ENCODE measurements at regions not wholly inside any gene's neighbourhood (a gene's known extent, or its start where the extent isn't known, plus 50 kb on each side); places are given as distances from the start of the nearest gene placed in this dataset.

GRCh38 chr6:22106961-22107360, 189.9 kb downstream of the PRL start:
- Histone ChIP-seq H2AFZ (ENCODE audit: low read length) (no peak overlapping the region), H3K36me3 (ENCODE audit: insufficient read depth, low read length) (no peaks in the 10 kb centered on the region; the same call in 1 of the 2 replicates), H3K27ac (ENCODE audit: low read depth, low read length, poor library complexity, severe bottlenecking) (no peak overlapping the region), H3K4me3 (ENCODE audit: low read depth, low read length, poor library complexity, severe bottlenecking) (no peak overlapping the region), H3K4me2 (ENCODE audit: low read length) (no peak overlapping the region), H3F3A (ENCODE audit: insufficient read depth, low read length) (no peaks in the 10 kb centered on the region), H3K9me3 (ENCODE audit: low read length) (no peaks in the 10 kb centered on the region), H3K4me1 (ENCODE audit: insufficient read depth, low read length, severe bottlenecking) (peaks cover 12% of the 10 kb centered on the region), H3K27me3 (ENCODE audit: insufficient read depth, low read length) (no peaks in the 10 kb centered on the region), H4K20me1 (ENCODE audit: insufficient read depth, low read length) (no peaks in the 10 kb centered on the region), H3K9me2 (ENCODE audit: low read depth, low read length) (no peaks in the 10 kb centered on the region), H3K79me2 (ENCODE audit: insufficient read depth, low read length) (no peaks in the 10 kb centered on the region), H3K9ac (ENCODE audit: low read length) (no peak overlapping the region)
- TF ChIP-seq EZH2 (IDR thresholded peaks at IDR 0.05; ENCODE audit: borderline replicate concordance, low read length) = no peak
- TF ChIP-seq CTCF (IDR thresholded peaks at IDR 0.05; ENCODE audit: low read length) = no peak

- no peak for TF ChIP-seq EZH2 (IDR thresholded peaks at IDR 0.05; ENCODE audit: borderline replicate concordance, low read length)
- Histone ChIP-seq H3K9me2 (ENCODE audit: low read depth, low read length) (no peaks in the 10 kb centered on the region), H4K20me1 (ENCODE audit: insufficient read depth, low read length) (no peaks in the 10 kb centered on the region), H3K9me3 (ENCODE audit: low read length) (no peaks in the 10 kb centered on the region), H3K9ac (ENCODE audit: low read length) (no peak overlapping the region), H3F3A (ENCODE audit: insufficient read depth, low read length) (no peaks in the 10 kb centered on the region), H3K4me3 (ENCODE audit: low read depth, low read length, poor library complexity, severe bottlenecking) (no peak overlapping the region), H3K27ac (ENCODE audit: low read depth, low read length, poor library complexity, severe bottlenecking) (no peak overlapping the region), H3K4me2 (ENCODE audit: low read length) (no peak overlapping the region), H3K27me3 (ENCODE audit: insufficient read depth, low read length) (no peaks in the 10 kb centered on the region), H2AFZ (ENCODE audit: low read length) (no peak overlapping the region), H3K36me3 (ENCODE audit: insufficient read depth, low read length) (no peaks in the 10 kb centered on the region; the same call in 1 of the 2 replicates), H3K4me1 (ENCODE audit: insufficient read depth, low read length, severe bottlenecking) (peaks cover 12% of the 10 kb centered on the region), H3K79me2 (ENCODE audit: insufficient read depth, low read length) (no peaks in the 10 kb centered on the region)
Observed at GRCh38 chr6:22108199-22108598, 188.6 kb downstream of the PRL start.

GRCh38 chr6:22110061-22110460, 186.8 kb downstream of the PRL start:
- TF ChIP-seq CTCF (IDR thresholded peaks at IDR 0.05; ENCODE audit: low read length) (no peak), EZH2 (IDR thresholded peaks at IDR 0.05; ENCODE audit: borderline replicate concordance, low read length) (no peak)
- no peak overlapping the region for H3K27ac ChIP-seq (ENCODE audit: low read depth, low read length, poor library complexity, severe bottlenecking)
- H3K4me2 ChIP-seq (ENCODE audit: low read length) = no peak overlapping the region; the same call in 1 of the 2 replicates
- no peak overlapping the region for H3K9ac ChIP-seq (ENCODE audit: low read length)
- no peaks in the 10 kb centered on the region for H3K27me3 ChIP-seq (ENCODE audit: insufficient read depth, low read length)
- no peak overlapping the region for H2AFZ ChIP-seq (ENCODE audit: low read length)
- H3K9me2 ChIP-seq (ENCODE audit: low read depth, low read length) = no peaks in the 10 kb centered on the region
- H3K4me1 ChIP-seq (ENCODE audit: insufficient read depth, low read length, severe bottlenecking) = peaks cover 12% of the 10 kb centered on the region
- H3F3A ChIP-seq (ENCODE audit: insufficient read depth, low read length) = no peaks in the 10 kb centered on the region
- H4K20me1 ChIP-seq (ENCODE audit: insufficient read depth, low read length) = no peaks in the 10 kb centered on the region
- H3K9me3 ChIP-seq (ENCODE audit: low read length) = no peaks in the 10 kb centered on the region
- H3K79me2 ChIP-seq (ENCODE audit: insufficient read depth, low read length) = no peaks in the 10 kb centered on the region
- no peak overlapping the region for H3K4me3 ChIP-seq (ENCODE audit: low read depth, low read length, poor library complexity, severe bottlenecking)
- no peaks in the 10 kb centered on the region for H3K36me3 ChIP-seq (ENCODE audit: insufficient read depth, low read length)

- no peak overlapping the region for H3K27ac ChIP-seq (ENCODE audit: low read depth, low read length, poor library complexity, severe bottlenecking)
- H3K9ac ChIP-seq (ENCODE audit: low read length) = no peak overlapping the region
Observed at GRCh38 chr6:22112461-22112860, 184.4 kb downstream of the PRL start.

More at GRCh38 chr6:22112461-22112860, 184.4 kb downstream of the PRL start:
- Histone ChIP-seq H3K27me3 (ENCODE audit: insufficient read depth, low read length) (no peaks in the 10 kb centered on the region), H3K4me1 (ENCODE audit: insufficient read depth, low read length, severe bottlenecking) (peaks cover 12% of the 10 kb centered on the region), H3F3A (ENCODE audit: insufficient read depth, low read length) (no peaks in the 10 kb centered on the region), H3K4me3 (ENCODE audit: low read depth, low read length, poor library complexity, severe bottlenecking) (no peak overlapping the region), H4K20me1 (ENCODE audit: insufficient read depth, low read length) (no peaks in the 10 kb centered on the region), H3K9me3 (ENCODE audit: low read length) (no peaks in the 10 kb centered on the region), H3K36me3 (ENCODE audit: insufficient read depth, low read length) (no peaks in the 10 kb centered on the region), H3K79me2 (ENCODE audit: insufficient read depth, low read length) (no peaks in the 10 kb centered on the region), H3K9me2 (ENCODE audit: low read depth, low read length) (no peaks in the 10 kb centered on the region), H3K4me2 (ENCODE audit: low read length) (no peak overlapping the region), H2AFZ (ENCODE audit: low read length) (no peak overlapping the region)
- TF ChIP-seq EZH2 (IDR thresholded peaks at IDR 0.05; ENCODE audit: borderline replicate concordance, low read length) (no peak), CTCF (IDR thresholded peaks at IDR 0.05; ENCODE audit: low read length) (no peak)

Data from OCI-LY1 (cell line).